ENCODE measurements at regions not wholly inside any gene's neighbourhood (a gene's known extent, or its start where the extent isn't known, plus 50 kb on each side); places are given as distances from the start of the nearest gene placed in this dataset.

GRCh38 chr11:69943506-69943905 lies 124.3 kb upstream of the FGF3 start:
- FAIRE-seq (no peak), DNase-seq (ENCODE audit: low read depth, low spot score) (no peak), ATAC-seq (no peak)
- no peak overlapping the region for H3K27ac ChIP-seq (ENCODE audit: control insufficient read depth, insufficient read depth)
- RAD21 ChIA-PET (ENCODE audit: unreplicated experiment) = no interaction called here
- 27% methylated on average over 11 of the region's 11 CpGs for WGBS (ENCODE audit: insufficient coverage, insufficient replicate concordance, low lambda C conversion rate, missing lambda C conversion rate)
- H3K9ac ChIP-seq (ENCODE audit: control insufficient read depth, insufficient read depth, low read length) = no peak overlapping the region
- H3K4me3 ChIP-seq = no peak overlapping the region
- H2AFZ ChIP-seq (ENCODE audit: control insufficient read depth, low read depth, low read length) = no peak overlapping the region
- CTCF ChIA-PET = interaction anchor here (0.7 to 1.0 kb wide), 2 partner anchors 28 to 1515 kb away, joined by 3 read pairs; no protein-coding TSS in a partner anchor
- SMC1A ChIA-PET (ENCODE audit: uncharacterized antibody, unreplicated experiment) = no interaction called here
- H3K4me2 ChIP-seq (ENCODE audit: control insufficient read depth, insufficient read depth) = no peak overlapping the region
- H3K4me1 ChIP-seq (ENCODE audit: control insufficient read depth, insufficient read depth, low read length) = no peaks in the 10 kb centered on the region
- H3K27me3 ChIP-seq (replicated peaks in 1 of 2; ENCODE audit: control insufficient read depth in 2 of 2, insufficient read depth in 2 of 2, low read length in 1 of 2) = no peaks in the 10 kb centered on the region; a peak in 2 of 4 replicates
- TF ChIP-seq TCF12 (IDR thresholded peaks at IDR 0.05; ENCODE audit: low read depth, low read length) (no peak), ZZZ3 (IDR thresholded peaks at IDR 0.05; ENCODE audit: control insufficient read depth, insufficient read length, low read depth) (no peak), POLR2A (IDR thresholded peaks at IDR 0.05; ENCODE audit: low read depth, low read length) (no peak), DPF2 (IDR thresholded peaks at IDR 0.05) (no peak), SKIL (IDR thresholded peaks at IDR 0.05; ENCODE audit: low read depth, poor library complexity, severe bottlenecking) (no peak), SUZ12 (IDR thresholded peaks at IDR 0.05; ENCODE audit: unreplicated experiment) (no peak), HDAC6 (IDR thresholded peaks at IDR 0.05; ENCODE audit: unreplicated experiment) (no peak), STAT1 (conservative IDR thresholded peaks at IDR 0.05) (no peak), EP300 (IDR thresholded peaks at IDR 0.05; ENCODE audit: borderline replicate concordance in 1 of 2, control insufficient read depth in 1 of 2, low read depth in 2 of 2, low read length in 2 of 2) (no peak), ATF3 (IDR thresholded peaks at IDR 0.05; ENCODE audit: borderline replicate concordance, extremely low read depth, low read depth, low read length) (no peak), MTA3 (IDR thresholded peaks at IDR 0.05; ENCODE audit: borderline replicate concordance, low read length) (no peak), FOS (IDR thresholded peaks at IDR 0.05; ENCODE audit: borderline replicate concordance, extremely low read depth, insufficient read length) (no peak), YY1 (IDR thresholded peaks at IDR 0.05; ENCODE audit: low read depth, low read length) (no peak), KDM1A (IDR thresholded peaks at IDR 0.05; ENCODE audit: borderline replicate concordance) (no peak), RUNX3 (IDR thresholded peaks at IDR 0.05; ENCODE audit: low read length) (no peak), KAT2A (conservative IDR thresholded peaks at IDR 0.05; ENCODE audit: control insufficient read depth, low read depth, low read length) (no peak), IRF4 (IDR thresholded peaks at IDR 0.05; ENCODE audit: low read depth, low read length) (no peak)
- TF ChIP-seq, protein P1, sequence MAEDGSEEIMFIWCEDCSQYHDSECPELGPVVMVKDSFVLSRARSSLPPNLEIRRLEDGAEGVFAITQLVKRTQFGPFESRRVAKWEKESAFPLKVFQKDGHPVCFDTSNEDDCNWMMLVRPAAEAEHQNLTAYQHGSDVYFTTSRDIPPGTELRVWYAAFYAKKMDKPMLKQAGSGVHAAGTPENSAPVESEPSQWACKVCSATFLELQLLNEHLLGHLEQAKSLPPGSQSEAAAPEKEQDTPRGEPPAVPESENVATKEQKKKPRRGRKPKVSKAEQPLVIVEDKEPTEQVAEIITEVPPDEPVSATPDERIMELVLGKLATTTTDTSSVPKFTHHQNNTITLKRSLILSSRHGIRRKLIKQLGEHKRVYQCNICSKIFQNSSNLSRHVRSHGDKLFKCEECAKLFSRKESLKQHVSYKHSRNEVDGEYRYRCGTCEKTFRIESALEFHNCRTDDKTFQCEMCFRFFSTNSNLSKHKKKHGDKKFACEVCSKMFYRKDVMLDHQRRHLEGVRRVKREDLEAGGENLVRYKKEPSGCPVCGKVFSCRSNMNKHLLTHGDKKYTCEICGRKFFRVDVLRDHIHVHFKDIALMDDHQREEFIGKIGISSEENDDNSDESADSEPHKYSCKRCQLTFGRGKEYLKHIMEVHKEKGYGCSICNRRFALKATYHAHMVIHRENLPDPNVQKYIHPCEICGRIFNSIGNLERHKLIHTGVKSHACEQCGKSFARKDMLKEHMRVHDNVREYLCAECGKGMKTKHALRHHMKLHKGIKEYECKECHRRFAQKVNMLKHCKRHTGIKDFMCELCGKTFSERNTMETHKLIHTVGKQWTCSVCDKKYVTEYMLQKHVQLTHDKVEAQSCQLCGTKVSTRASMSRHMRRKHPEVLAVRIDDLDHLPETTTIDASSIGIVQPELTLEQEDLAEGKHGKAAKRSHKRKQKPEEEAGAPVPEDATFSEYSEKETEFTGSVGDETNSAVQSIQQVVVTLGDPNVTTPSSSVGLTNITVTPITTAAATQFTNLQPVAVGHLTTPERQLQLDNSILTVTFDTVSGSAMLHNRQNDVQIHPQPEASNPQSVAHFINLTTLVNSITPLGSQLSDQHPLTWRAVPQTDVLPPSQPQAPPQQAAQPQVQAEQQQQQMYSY (CRISPR knock-in tag; IDR thresholded peaks at IDR 0.05) = no peak
- TF ChIP-seq, protein P2, sequence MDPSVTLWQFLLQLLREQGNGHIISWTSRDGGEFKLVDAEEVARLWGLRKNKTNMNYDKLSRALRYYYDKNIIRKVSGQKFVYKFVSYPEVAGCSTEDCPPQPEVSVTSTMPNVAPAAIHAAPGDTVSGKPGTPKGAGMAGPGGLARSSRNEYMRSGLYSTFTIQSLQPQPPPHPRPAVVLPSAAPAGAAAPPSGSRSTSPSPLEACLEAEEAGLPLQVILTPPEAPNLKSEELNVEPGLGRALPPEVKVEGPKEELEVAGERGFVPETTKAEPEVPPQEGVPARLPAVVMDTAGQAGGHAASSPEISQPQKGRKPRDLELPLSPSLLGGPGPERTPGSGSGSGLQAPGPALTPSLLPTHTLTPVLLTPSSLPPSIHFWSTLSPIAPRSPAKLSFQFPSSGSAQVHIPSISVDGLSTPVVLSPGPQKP (IDR thresholded peaks at IDR 0.05; ENCODE audit: low read depth, low read length) = no peak
- H3K79me2 ChIP-seq (ENCODE audit: control insufficient read depth, insufficient read depth, low read length) = no peaks in the 10 kb centered on the region
- no TSS peak for BruUV-seq (replicated peaks)
- H4K20me1 ChIP-seq (ENCODE audit: control insufficient read depth, insufficient read depth) = no peaks in the 10 kb centered on the region
- no peaks in the 10 kb centered on the region for H3K9me3 ChIP-seq (replicated peaks; ENCODE audit: control insufficient read depth, insufficient read depth, low read length)
- intact Hi-C loops (cut with micrococcal nuclease; ENCODE audit: unreplicated experiment) = no loop called here
- no peaks in the 10 kb centered on the region for H3K36me3 ChIP-seq (ENCODE audit: control insufficient read depth in 2 of 2, insufficient read depth in 2 of 2, low read length in 1 of 2)
- POLR2A ChIA-PET = no interaction called here
- in situ Hi-C loops (cut with MboI) = no loop called here

Measured in GM12878 (cell line).